Hindlimb muscle (tissue), 1 donor: ENCODE measurements at regions not wholly inside any gene's neighbourhood (a gene's known extent, or its start where the extent isn't known, plus 50 kb on each side); places are given as distances from the start of the nearest gene placed in this dataset.
A peak's percentile ranks its signal among the peaks of the same experiment; 100 is the strongest.

Experiments used
- DNase-seq: peaks from one replicate; pipeline ENCODE4 v3.0.0-alpha.2; 2013

DNA sequence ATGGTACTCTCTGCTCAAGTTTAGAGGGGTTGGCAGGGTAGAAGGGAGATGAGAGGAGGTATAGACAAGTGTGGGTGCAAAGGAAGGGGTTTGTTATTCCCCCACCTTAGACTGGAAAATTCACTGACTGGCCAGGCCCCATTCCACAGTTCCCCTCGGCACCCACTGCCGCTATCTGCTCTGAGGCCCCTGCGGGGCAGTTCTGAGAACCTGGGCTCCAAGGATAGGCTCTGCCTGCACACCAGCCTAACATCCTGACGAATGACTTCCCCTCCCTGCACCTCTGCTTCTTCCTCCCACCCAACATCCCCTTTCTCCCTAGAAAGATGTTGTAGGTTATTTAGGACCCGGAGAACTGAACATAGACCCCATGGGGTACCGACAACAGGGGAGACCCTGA, 303.9 kb upstream of the HDAC4 start:
- no peak for DNase-seq

DNA sequence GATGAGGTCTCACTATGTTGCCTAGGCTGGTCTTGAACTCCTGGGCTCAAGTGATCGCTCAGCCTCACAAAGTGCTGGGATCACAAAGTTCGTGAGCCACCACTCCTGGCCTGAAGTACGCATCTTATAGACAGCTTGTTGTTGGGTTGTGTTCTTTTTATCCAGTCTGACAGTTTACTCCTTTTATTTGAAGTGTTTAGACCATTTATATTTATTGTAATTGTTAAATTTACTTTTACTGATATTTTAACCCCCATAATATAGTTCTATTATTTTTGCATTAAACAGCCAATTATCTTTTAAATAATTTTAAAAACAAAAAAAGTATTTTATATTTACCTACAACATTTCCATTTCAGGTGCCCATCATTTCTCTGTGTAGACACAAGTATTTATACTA, 303.0 kb upstream of the HDAC4 start:
- DNase-seq: no peak

DNA sequence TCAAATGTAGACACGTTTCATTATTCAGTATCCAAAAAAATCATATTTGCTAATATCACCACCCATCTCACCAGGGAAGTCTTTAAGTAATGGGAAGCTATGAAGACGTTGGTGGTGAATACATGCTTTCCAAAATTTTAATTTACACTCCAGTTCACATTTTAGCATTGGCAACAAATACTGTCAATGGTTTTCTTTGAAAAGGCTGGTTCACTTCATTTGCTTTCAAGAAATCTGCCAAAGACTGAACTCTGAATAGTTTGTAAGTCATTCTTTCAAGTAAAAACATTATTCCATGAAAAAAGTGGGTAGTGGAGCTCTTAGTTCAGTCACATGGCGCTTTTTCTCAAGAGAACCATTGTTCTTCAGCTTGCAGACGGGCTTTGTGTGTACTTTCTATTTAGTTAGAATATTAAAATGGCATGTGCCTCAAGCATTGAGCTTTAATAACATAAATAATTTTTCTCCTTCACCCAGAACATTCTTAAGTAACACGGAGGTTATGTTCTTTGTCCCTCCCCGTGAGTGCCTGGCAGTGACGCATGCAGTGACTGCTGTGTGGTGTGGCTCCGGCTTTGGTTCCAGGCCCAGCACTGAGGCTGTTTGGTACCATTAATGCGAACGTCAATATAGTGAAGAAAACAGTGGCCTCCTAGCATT, 300.0 kb upstream of the HDAC4 start:
- DNase-seq: no peak

DNA sequence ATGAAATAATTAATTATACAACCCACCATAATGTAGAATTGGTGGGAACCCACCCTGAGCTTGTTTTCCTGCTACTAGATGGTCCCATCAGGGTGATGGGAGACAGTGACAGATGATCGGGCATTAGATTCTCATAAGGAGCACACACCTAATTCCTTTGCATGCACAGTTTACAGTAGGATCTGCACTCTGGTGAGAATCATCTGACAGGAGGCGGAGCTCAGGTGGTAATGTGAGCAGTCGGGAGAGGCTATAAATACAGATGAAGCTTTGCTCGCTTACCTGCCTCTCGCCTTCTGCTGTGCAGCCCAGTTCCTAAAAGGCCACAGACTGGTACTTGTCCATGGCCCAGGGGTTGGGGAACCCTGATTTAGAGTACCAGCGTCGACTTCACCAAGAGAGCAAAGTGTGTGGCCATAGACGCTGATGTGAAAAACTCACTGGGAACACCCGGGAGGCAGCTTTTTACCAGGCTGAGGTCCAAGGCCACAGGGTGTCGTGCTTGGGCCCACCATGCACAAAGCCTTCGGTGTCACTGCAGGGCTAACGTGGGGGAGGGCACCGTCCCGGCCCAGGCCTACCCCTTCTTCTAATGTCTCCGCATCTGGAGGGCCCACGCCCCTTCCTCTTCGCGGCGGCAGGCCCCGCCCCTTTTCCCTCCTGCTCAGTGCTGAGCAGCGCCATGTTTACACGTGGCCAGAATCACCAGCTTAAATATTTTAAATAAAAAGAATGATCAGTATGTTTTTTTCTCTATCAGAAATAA, 296.8 kb upstream of the HDAC4 start:
- no peak for DNase-seq

DNA sequence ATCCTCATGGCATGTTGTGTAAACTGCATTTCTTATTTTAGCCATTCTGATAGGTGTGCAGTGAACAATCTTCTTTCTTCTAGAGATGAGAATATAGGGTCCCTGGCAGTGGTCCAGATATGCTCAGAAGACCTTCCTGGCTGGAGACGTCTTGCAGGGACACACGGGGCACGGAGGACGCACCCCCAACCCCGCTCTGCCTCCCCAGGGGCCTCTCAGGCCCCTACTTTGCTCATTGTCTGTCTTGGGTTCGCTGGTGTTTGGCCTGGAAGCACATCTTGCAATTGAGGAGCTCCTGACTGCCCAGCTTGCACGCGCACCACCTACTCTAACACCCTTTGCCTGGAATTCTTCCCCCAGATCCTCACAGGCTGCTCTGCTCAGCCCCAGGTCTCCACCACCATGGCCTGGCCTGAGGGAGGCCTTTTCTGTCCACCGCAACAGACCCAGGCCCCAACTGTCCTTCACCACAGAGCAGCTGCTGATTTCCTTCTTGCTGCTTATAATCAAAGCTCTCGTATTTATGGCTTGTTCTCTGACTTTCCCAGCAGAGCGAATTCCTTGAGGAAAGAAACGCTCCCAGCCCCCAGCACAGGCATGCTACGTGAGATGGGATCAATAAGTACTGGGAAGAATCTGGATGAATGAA, 295.9 kb upstream of the HDAC4 start:
- no peak for DNase-seq

DNA sequence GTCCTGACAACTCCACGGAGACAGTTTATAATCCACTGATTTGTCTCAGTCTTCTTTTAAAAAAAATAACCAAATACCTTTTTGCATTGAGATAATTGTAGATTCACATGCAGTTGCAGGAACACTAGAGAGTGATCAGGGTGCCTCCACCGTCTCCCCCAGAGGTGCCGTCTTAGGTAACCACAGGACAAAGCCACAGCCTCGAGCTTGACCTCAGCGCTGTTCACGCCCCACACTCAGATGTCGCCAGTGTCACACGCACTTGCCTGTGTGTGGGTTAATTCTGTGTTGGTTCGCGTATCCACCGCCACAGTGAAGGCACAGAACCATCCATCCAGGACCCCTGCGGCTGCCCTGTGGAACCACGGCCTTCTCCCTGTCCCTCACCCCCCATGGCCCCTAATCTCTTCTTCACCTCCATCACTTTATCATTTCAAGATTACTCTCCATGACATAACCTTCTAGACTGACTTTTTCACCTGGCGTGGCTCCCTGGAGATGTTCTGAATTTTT, 295.0 kb upstream of the HDAC4 start:
- DNase-seq: no peak

DNA sequence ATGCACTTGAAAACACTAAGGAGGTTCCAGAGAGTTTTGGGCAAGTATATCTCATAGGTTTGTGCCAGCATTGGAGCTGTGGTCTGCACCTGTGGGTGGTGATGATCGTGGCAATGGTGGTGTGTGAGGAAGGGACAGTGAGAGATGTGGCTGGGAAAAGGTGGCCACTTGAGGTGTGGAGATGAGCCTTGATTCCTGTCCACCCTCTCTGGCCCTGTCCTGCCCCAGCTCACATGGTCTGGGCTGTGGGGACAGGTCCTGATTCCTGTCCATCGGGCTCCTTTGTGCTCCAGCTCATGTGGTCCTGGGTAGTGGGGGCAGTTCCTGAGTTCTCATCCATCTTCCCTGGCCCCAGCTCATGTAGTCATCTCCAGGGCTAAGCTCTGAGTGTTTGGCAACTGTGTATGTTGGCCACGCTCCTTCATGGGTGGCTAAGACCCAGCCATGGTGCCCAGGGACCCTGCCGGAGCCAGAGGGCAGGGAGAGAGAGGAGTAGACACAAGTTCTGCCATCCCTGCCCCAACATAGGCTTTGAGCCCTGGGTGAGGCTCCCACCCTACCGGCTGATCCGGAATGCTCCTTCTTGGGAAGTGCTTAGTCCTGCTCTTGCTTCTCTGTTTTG, 294.4 kb upstream of the HDAC4 start:
- no peak for DNase-seq

DNA sequence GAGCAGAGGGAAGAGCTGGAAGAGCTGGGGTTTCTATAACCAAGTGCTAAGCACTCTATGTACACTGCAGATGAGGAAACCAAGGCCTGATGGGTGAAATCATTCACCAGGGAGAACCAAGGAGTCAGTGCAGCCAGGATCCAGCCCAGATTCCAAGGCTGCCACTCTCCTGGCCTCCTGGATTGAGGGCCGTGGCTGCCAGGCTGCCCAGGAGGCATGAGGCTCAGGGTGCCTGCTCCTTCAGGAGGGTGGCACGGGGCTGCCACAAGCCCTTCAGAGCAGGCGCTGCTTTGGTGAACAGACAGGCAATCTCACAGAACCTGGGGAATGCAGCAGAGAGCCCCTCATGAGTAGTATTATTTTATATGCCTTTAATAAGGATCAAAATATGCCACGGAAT, 293.7 kb upstream of the HDAC4 start:
- no peak for DNase-seq

DNA sequence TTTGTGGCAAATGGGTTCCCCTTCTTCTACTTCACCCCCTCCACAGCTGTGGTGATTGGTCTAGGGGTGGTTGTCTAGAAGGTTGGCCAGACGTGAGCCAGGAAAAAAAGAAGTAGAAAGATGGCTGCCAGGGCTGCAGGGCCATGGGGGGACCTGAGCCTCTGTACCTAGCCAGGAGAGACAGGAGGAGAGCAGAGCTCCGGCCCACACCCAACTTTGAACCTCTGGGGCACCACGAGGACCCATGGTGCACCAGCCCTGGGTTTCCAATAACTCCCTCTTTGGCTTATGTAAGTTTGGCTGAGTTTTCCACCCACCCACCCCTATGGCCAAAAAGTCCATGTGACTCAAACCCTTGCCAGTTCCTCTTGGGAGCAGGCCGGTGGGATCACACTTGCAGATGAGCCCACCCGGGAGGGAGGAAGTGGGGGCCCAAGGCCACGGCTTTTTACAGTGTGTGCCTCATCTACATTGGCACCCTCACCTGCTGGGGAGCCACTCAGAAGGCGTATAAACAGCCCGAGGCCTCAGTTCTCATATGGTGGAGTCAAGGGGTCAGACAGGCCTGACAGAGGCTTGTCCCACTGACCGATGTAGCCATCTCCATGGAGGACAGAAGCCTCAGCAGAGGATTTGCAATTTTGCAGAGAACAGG, 293.1 kb upstream of the HDAC4 start:
- DNase-seq: no peak

DNA sequence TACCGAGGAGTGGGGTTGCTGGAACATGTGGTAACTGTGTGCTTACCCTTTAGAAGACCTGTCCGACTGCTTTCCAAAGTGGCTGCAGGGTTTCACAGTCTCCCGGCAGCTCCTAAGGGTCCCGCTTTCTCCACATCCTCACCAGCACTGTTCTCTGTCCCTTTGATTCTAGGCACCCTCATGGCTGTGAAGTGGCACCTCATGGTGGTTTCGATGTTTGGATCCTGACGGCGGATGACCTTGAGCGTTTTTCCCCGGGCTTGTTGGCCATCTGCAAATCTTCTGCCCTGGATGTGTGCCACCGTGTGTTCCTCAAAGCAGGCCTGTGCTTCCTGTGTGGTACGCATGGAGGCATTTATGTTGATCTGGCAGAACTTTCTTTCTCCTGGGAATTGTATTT, 292.5 kb upstream of the HDAC4 start:
- DNase-seq: no peak

DNA sequence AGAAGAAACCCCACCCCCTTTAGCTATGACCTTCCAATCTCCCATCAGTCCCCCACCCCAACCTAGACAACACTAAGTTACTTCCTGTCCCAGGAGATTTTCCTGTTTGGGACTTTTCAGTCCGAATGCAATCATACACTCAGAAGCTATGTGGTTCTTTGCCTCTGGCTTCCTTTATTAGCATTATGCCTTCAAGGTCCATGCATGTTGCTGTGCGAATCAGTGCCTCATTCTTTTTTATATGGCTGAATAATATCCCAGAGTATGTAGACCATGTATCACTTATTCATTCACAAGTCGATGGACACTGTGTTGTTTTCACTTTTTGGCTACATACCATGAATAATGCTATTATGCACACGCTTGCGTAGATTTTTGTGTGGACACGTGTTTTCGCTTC, 292.1 kb upstream of the HDAC4 start:
- no peak for DNase-seq

DNA sequence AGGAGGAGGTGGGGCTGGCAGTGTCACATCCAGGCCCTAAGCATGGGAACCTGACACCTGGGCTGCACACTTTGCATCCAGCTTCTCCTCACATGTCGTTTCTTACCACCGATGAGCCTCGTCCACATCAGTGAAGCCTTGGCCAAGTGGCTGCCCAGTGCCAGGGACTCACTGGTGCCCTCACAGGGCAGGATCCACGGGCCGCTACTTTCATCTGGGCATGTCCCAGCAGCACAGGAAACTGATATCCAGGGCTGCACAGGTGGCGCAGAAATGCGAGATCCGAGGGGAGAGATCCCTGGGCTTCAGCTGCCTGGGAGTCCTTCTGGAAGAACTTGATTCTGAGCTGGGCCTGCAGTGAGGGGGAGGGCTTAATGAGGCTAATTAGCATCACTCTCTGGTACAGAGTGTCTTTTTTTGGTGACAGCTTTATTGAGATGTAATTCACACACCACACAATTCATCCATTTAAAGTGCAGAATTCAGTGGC, 291.6 kb upstream of the HDAC4 start:
- DNase-seq: no peak

DNA sequence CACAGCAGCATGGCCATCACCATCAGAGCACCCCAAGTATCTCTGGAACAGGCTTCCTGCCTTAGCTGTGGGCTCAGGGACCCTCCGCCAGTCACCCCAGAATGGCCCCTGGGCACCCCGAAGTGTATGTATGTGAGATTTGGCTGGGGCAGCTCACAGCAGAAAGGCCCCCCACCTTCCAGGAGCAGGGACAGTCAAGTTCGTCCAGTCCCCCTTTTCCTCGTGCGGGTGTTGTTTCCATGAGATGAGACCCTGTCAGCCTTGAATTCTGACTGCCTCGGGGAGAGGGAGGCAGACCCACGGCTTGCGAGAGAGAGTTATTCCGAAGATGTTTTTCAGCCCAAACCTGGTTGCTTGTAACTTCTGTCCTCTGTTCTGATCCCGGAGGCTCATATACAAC, 290.9 kb upstream of the HDAC4 start:
- no peak for DNase-seq

DNA sequence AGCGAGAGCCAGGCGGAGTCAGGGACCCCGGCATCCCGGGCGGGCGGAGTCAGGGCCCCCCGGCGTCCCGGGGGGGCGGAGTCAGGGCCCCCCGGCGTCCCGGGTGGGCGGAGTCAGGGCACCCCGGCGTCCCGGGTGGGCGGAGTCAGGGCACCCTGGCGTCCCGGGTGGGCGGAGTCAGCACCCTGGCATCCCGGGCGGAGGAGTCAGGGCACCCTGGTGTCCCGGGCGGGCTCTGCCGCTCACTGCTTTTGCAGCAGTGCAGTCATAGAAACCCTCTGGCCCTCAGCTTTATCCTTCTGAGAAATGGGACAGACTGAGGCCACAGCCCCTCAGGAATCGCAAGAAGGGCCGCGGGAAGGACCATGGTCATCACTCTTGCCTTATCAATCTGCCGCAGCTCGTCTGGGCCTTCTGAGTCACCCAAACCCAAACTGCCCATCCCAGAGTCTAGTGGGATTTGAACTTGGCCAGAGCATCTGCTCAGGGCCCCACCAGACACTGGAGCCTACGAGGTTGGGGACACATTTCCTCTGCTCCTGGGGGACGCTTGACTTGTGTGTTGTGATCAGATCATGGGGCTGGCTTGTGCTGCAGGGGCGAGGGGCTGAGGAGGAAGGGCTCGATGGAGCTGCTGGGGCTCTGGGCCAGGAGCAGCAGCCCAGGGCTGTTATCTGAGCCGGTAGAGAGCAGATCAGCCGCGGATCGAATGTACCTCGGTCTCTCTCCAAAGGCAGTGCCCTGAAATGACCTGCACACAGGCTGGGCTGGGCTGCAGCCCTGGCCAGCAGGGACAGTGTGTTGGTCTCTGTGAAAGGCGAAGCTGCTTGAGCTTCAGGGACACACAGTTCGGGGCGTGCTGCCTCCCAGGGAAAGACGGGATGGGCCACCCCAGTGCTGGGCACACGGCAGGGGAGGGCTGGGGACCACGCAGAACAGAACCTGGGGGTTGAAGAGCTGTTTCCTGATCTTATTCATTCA, 290.1 kb upstream of the HDAC4 start:
- DNase-seq: peak; percentile 34

DNA sequence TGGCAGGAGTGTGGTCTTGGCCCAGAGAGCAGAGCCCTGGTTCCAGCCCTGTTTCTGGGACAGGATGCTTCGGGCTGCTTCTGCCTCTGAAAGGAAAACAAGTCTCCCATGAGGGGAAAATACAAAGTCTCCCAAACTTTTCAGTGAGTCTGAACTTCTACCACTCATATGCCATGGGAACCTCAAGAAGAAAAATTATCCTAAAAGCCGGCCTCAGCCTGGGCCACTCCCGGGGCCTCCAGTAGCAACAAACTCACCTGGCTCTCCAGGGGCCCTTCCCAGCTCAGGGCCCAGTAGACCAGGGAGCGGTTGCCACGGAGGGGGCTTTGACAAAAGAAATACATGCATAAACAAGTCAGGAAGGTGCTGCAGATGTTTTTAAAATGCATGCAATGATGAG, 289.2 kb upstream of the HDAC4 start:
- no peak for DNase-seq

DNA sequence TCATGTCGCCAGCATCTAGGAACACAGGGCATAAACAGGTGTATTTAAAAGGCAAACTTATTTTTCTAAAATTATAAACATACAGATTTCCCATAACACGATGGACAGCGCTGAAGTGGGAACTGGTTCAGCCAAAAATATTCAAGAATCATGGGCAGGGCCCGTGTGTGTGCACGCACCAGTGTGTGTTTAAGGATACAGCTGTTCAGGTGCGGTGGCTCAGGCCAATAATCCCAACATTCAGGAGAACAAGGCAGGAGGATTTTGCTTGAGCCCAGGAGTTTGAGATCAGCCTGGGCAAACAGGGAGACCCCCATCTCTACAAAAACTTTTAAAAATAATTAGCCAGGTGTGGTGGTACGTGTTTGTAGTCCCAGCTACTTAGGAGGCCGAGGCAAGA, 288.6 kb upstream of the HDAC4 start:
- DNase-seq: no peak

DNA sequence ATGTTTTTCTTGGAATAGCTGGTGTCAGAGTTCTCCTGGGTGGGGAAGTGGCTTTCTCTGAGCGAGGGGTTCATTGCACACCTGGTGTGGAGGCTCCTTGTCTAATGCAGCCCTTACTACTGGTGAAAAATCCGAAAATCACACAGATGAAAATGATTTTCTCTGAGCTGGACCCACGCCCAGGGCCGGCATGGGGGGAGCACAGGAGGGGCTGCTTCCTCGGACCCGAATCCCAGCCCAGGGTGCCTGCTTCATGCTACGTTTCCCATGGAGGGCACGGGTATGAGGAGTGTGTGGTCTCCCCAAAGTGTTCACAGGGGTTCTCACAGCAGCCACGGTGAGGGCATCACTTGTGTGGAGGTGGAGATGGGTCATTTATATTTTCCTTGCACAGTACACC, 288.0 kb upstream of the HDAC4 start:
- no peak for DNase-seq

DNA sequence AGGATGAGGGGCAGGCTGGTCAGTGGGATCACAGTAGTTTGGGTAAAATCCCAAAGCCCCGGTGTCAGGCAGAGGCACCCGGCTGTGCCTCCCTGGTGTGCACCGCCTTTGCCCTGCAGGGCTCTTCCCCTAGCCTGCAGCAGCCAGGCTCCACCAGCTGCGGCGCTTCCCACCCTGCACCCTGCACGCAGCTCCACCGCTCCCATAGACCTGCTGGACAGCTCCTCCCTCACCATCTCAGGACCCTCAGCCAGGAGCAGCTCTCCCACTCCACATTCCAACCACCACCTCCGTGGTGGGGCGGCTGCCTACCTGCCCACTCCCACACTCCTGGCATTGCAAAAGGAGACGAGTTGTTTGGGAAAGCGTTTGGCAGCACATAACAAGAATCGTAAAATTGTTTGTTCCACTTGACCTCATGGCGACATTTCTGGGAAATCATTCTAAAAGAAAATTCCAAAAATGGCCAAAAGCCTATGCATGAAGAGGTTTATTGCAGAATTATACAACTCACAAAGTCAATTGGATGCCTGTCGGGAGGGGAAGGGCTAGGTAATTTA, 287.4 kb upstream of the HDAC4 start:
- DNase-seq: peak; percentile 62

DNA sequence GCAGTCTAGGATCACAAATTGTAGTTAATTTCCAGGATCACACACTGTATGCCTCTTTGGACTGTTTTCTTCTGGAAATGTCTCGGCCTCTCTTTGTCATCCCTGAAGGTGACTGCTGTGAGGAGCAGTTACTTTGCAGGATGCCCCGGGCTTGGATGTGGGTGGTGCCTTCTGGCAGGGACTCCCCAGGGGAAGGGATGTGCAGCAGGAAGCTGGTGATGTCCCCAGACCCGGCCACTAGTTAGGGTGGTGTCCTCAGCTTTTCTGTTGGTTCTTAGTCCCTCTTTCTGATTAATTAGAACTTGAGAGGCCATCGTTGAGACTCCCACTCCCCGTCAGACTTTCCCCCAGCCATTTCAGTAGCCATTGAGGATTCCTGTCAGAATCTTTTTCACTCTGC, 286.6 kb upstream of the HDAC4 start:
- DNase-seq: no peak

DNA sequence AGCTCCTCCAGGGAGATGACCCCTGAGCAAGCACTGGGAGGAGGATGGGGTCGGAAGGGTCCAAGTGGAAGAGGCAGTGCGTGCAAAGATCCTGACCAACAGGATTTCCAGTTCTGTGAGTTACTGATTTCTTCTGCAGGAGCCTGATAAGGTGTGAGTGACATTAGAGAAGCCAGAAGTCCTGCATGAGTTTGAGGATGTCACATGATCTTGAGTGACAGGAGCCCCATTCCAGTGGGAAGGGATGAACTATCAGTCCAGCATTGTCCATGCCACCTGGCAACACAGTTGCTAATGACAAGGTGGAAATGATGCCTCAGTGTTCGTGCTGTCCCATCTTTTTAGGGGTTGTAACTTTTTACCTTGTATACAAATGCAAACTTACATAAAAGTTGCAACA, 285.1 kb upstream of the HDAC4 start:
- no peak for DNase-seq

DNA sequence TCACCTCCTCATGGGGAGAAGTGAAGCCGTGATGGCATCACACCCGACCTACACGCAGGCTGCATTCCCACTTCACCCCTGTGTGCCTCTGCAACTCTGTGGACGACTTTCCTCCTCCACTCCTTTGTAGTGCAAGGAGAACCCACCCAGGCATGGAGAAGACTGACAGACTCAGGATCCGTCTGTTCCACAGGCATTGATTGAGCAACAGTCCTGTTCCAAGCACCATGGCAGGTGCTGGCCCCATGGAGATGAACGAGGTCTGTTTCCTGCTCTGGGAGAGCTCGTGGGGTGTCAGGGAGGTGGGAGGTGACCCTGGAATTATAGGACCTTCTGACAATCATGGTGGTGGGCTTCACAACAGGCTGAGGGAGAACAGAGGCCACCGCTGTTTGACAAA, 284.7 kb upstream of the HDAC4 start:
- DNase-seq: no peak
